HepG2 (cell line): ENCODE measurements at regions not wholly inside any gene's neighbourhood (a gene's known extent, or its start where the extent isn't known, plus 50 kb on each side); places are given as distances from the start of the nearest gene placed in this dataset.
A peak's percentile ranks its signal among the peaks of the same experiment; 100 is the strongest.

Experiments used
- ATAC-seq: fragments of 200-7000 bp; cut with Tn5 transposase; 3 replicates; pipeline ENCODE4 v1.9.1; 2020; ENCODE audit warnings: mild to moderate bottlenecking, moderate library complexity
- BruUV-seq: library from RNA; stranded (reverse); fragments of 400-500 nt; replicated peaks from 2 replicates; lab custom pipeline; 2021; lab: Mats Ljungman, UMichigan
- CTCF ChIA-PET: fragments of 300-600 bp; formaldehyde crosslinking; extraction: SDS; loops from one replicate; lab custom pipeline; 2021; ENCODE audit warnings: low total read pairs, inconsistent platforms, low intra/inter-chr PET ratio; lab: Yijun Ruan, JAX
- POLR2A ChIA-PET: fragments of 350-600 bp; sonication (Branson Sonifier 250); formaldehyde crosslinking; loops from one replicate; lab custom pipeline; 2020; ENCODE audit warnings: antibody characterized with exemption, inconsistent platforms; lab: Yijun Ruan, JAX
- DNase-seq: peaks from one replicate; pipeline ENCODE4 v3.0.0-alpha.2; 2015; ENCODE audit warnings: low spot score
- FAIRE-seq: peaks from 3 replicates; lab custom pipeline; 2011; peaks lifted over from hg19 to GRCh38; lab: Jason Lieb, UNC
- H2AFZ ChIP-seq: one replicate; pipeline ENCODE4 v1.6.1; 2011; ENCODE audit warnings: low read length, inconsistent platforms
- H3K27ac ChIP-seq: fragments of 300-600 bp; 3 replicates; pipeline ENCODE4 v1.8.0; 2011; ENCODE audit warnings: mixed run types, mild to moderate bottlenecking, mixed read lengths, low read length, inconsistent platforms; ENCODE audit not compliant: insufficient read depth; ENCODE audit errors: extremely low read length
- H3K27me3 ChIP-seq, 2 experiments: fragments of 200-600 bp in 1 of 2; 2 replicates in 1 of 2; 3 replicates in 1 of 2; pipeline versions ENCODE4 v1.6.0 to v1.8.0; 2011; ENCODE audit warnings: low read length in 2 of 2, mild to moderate bottlenecking in 2 of 2, moderate library complexity in 2 of 2, inconsistent platforms in 1 of 2; ENCODE audit not compliant: insufficient read depth in 2 of 2, control insufficient read depth in 1 of 2
- H3K36me3 ChIP-seq, 2 experiments: fragments of 200-600 bp in 1 of 2; replicated peaks in 1 of 2; 2 replicates in 1 of 2; 3 replicates in 1 of 2; pipeline versions ENCODE4 v1.5.1 to v1.8.0; 2011; ENCODE audit warnings: low read length in 2 of 2, inconsistent platforms in 1 of 2; ENCODE audit not compliant: insufficient read depth in 2 of 2, control insufficient read depth in 1 of 2
- H3K4me1 ChIP-seq: 2 replicates; pipeline ENCODE4 v1.5.1; 2012; ENCODE audit warnings: low read length, inconsistent platforms; ENCODE audit not compliant: insufficient read depth
- H3K4me2 ChIP-seq: 2 replicates; pipeline ENCODE4 v1.6.0; 2011; ENCODE audit warnings: low read depth, low read length, inconsistent platforms
- H3K4me3 ChIP-seq, 3 experiments: fragments of 200-600 bp in 1 of 3; sonication (generic), shearing (Covaris generic) in 1 of 3; replicated peaks in 1 of 3; 2 replicates each; pipeline ENCODE4 v1.5.1; 2011 to 2016; ENCODE audit warnings: low read length in 3 of 3, inconsistent platforms in 2 of 3, low read depth in 2 of 3, mild to moderate bottlenecking in 2 of 3, control low read depth in 1 of 3, mixed read lengths in 1 of 3; ENCODE audit not compliant: insufficient read depth in 1 of 3
- H3K79me2 ChIP-seq: one replicate; pipeline ENCODE4 v1.6.1; 2011; ENCODE audit warnings: low read length, inconsistent platforms; ENCODE audit not compliant: insufficient read depth
- H3K9ac ChIP-seq: 2 replicates; pipeline ENCODE4 v1.6.0; 2011; ENCODE audit warnings: mild to moderate bottlenecking, low read depth, low read length, inconsistent platforms; ENCODE audit not compliant: insufficient read depth
- H3K9me3 ChIP-seq: 2 replicates; pipeline ENCODE4 v1.5.1; 2012; ENCODE audit warnings: mild to moderate bottlenecking, low read length
- H4K20me1 ChIP-seq: 2 replicates; pipeline ENCODE4 v1.6.0; 2011; ENCODE audit warnings: inconsistent platforms, mild to moderate bottlenecking, low read length, moderate library complexity; ENCODE audit not compliant: insufficient read depth
- ELF3 ChIP-seq: IDR thresholded peaks from 2 replicates; pipeline ENCODE4 v1.6.1; 2016; ENCODE audit warnings: missing genetic modification reagents, missing compliant biosample characterization
- PITX1 ChIP-seq: sonication (generic); formaldehyde crosslinking; IDR thresholded peaks from 2 replicates; pipeline ENCODE4 v1.5.1; 2020; ENCODE audit warnings: mild to moderate bottlenecking, missing genetic modification reagents
- POLR2A ChIP-seq, 2 experiments: IDR thresholded peaks; 2 replicates each; pipeline ENCODE4 v1.6.1; 2011; ENCODE audit warnings: low read depth in 2 of 2, low read length in 2 of 2, mild to moderate bottlenecking in 1 of 2, moderate library complexity in 1 of 2; ENCODE audit not compliant: insufficient read depth in 1 of 2
- RBM22 ChIP-seq: fragments of 200-400 bp; formaldehyde crosslinking; optimal IDR thresholded peaks from 2 replicates; pipeline ENCODE3; 2017; ENCODE audit warnings: mild to moderate bottlenecking, low read length, moderate library complexity
- TCF7L2 ChIP-seq: IDR thresholded peaks from 2 replicates; pipeline ENCODE4 v1.6.1; 2011; ENCODE audit warnings: mild to moderate bottlenecking, low read depth, low read length, moderate library complexity
- ZFP37 ChIP-seq: sonication (generic); formaldehyde crosslinking; IDR thresholded peaks from 2 replicates; pipeline ENCODE4 v1.4.0; 2020; ENCODE audit warnings: missing genetic modification reagents, borderline replicate concordance
- ZKSCAN1 ChIP-seq: fragments of 150-350 bp; IDR thresholded peaks from 2 replicates; pipeline ENCODE4 v1.6.1; 2014; ENCODE audit warnings: low read length
- ZNF276 ChIP-seq: sonication (generic); formaldehyde crosslinking; IDR thresholded peaks from 2 replicates; pipeline ENCODE4 v1.4.0; 2020; ENCODE audit warnings: mild to moderate bottlenecking, low read depth, missing genetic modification reagents
- WGBS: methylation state at CpG from one replicate; pipeline ENCODE4 v1.1.6; 2017; ENCODE audit warnings: low lambda C conversion rate; 5-methylcytosine and 5-hydroxymethylcytosine counted together
- in situ Hi-C: cut with HindIII; loops from 2 replicates; pipeline ENCODE4 v1.10.0; 2017; ENCODE audit warnings: low pct_unique_long_range_greater_than_20kb; ENCODE audit not compliant: extremely low pct_ligation_motif_present
- intact Hi-C: fragments of 100-400 bp; cut with micrococcal nuclease; formaldehyde crosslinking; loops from one replicate; pipeline ENCODE4 v1.10.0; 2022; ENCODE audit not compliant: unreplicated experiment

DNA sequence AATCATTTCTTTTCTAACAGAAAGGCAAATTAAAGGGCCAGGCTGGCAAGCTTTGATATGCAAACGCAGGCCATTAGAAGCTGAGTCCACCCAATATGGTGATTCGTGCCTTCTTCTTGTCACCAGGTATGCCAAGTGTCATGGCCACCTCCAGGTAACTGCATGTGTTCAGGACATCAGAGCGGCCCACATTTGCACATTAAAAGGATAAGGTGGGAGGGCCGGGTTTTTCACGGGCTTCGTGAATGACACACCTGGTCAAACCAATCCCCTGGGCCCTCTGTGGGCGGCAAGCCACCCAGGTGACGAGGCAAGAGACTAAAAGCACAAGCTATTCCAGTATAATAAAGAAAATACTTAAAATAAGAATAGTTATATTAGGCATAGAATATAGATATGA, 75.9 kb upstream of the TSPAN11 start:
- no peaks in the 10 kb centered on the region; a peak in 1 of 5 replicates for H3K27me3 ChIP-seq
- in situ Hi-C loops: loop anchor here (5.0 kb wide), 1 partner anchor 142 kb away; no protein-coding TSS in a partner anchor
- no peaks in the 10 kb centered on the region for H3K36me3 ChIP-seq
- H2AFZ ChIP-seq: no peak overlapping the region
- no peaks in the 10 kb centered on the region for H3K4me1 ChIP-seq
- H3K79me2 ChIP-seq: no peaks in the 10 kb centered on the region
- ChIA-PET POLR2A (no interaction called here), CTCF (interaction anchor here (1.2 to 1.4 kb wide), 3 partner anchors 115 to 139 kb away, joined by 5 to 11 read pairs (median 7); no protein-coding TSS in a partner anchor)
- H3K4me2 ChIP-seq: peak overlapping the region; percentile 36; the same call in 1 of the 2 replicates
- H3K9ac ChIP-seq: no peak overlapping the region
- TF ChIP-seq RBM22: no peak
- TF ChIP-seq ZFP37 (CRISPR knock-in tag): no peak
- TF ChIP-seq POLR2A (IDR thresholded peaks at IDR 0.05; ENCODE audit: insufficient read depth in 1 of 2, low read depth in 2 of 2, low read length in 2 of 2): no peak
- no peak for TF ChIP-seq PITX1
- TF ChIP-seq ZKSCAN1: no peak
- no peak for TF ChIP-seq TCF7L2
- TF ChIP-seq ELF3: no peak
- TF ChIP-seq ZNF276: no peak
- no peak overlapping the region; a peak in 1 of 6 replicates for H3K4me3 ChIP-seq
- 4% methylated on average over 8 of the region's 8 CpGs for WGBS
- H3K9me3 ChIP-seq: no peaks in the 10 kb centered on the region
- ATAC-seq (no peak), FAIRE-seq (no peak), DNase-seq (no peak)
- H4K20me1 ChIP-seq: no peaks in the 10 kb centered on the region
- no TSS peak for BruUV-seq
- intact Hi-C loops: loop anchor here (1.0 kb wide), 3 partner anchors 136 to 422 kb away; no protein-coding TSS in a partner anchor
- no peak overlapping the region for H3K27ac ChIP-seq
